NCI-H82 treated with DMSO at 0.1 percent for 48 hours (cell line): ENCODE measurements at regions not wholly inside any gene's neighbourhood (a gene's known extent, or its start where the extent isn't known, plus 50 kb on each side); places are given as distances from the start of the nearest gene placed in this dataset.

ENCODE experiments used
- DNase-seq: peaks from one replicate; lab custom pipeline; 2025; ENCODE audit not compliant: unreplicated experiment; lab: John Stamatoyannopoulos, UW

GRCh38 chr11:13062115-13062514, 53.0 kb downstream of the RASSF10 start:
- no peak for DNase-seq

- no peak for DNase-seq
Observed at GRCh38 chr11:13064593-13064992, 55.5 kb downstream of the RASSF10 start.

GRCh38 chr11:13065200-13065787, 56.2 kb downstream of the RASSF10 start:
- no peak for DNase-seq

- DNase-seq = no peak
Observed at GRCh38 chr11:13068211-13068610, 59.1 kb downstream of the RASSF10 start.

- no peak for DNase-seq
Observed at GRCh38 chr11:13073119-13073981, 64.2 kb downstream of the RASSF10 start.

- DNase-seq = no peak
Observed at GRCh38 chr11:13074714-13075464, 65.8 kb downstream of the RASSF10 start.

- DNase-seq = no peak
Observed at GRCh38 chr11:13076961-13077360, 67.8 kb downstream of the RASSF10 start.

- no peak for DNase-seq
Observed at GRCh38 chr11:13080861-13081260, 71.7 kb downstream of the RASSF10 start.

GRCh38 chr11:13082588-13082987, 73.5 kb downstream of the RASSF10 start:
- no peak for DNase-seq

- no peak for DNase-seq
Observed at GRCh38 chr11:13090228-13090708, 81.2 kb downstream of the RASSF10 start.

GRCh38 chr11:13091373-13091772, 82.3 kb downstream of the RASSF10 start:
- no peak for DNase-seq

GRCh38 chr11:13091804-13092203, 82.7 kb downstream of the RASSF10 start:
- no peak for DNase-seq

- DNase-seq = no peak
Observed at GRCh38 chr11:13094930-13095687, 86.0 kb downstream of the RASSF10 start.

GRCh38 chr11:13098063-13098462, 88.9 kb downstream of the RASSF10 start:
- DNase-seq = no peak

- DNase-seq = no peak
Observed at GRCh38 chr11:13098616-13099289, 89.6 kb downstream of the RASSF10 start.

- DNase-seq = no peak
Observed at GRCh38 chr11:13101644-13102512, 92.8 kb downstream of the RASSF10 start.

GRCh38 chr11:13102513-13102840, 93.4 kb downstream of the RASSF10 start:
- DNase-seq = no peak

- no peak for DNase-seq
Observed at GRCh38 chr11:13102865-13103539, 93.9 kb downstream of the RASSF10 start.

GRCh38 chr11:13103962-13104554, 94.9 kb downstream of the RASSF10 start:
- no peak for DNase-seq
